ENCODE measurements at regions not wholly inside any gene's neighbourhood (a gene's known extent, or its start where the extent isn't known, plus 50 kb on each side); places are given as distances from the start of the nearest gene placed in this dataset.

DNA sequence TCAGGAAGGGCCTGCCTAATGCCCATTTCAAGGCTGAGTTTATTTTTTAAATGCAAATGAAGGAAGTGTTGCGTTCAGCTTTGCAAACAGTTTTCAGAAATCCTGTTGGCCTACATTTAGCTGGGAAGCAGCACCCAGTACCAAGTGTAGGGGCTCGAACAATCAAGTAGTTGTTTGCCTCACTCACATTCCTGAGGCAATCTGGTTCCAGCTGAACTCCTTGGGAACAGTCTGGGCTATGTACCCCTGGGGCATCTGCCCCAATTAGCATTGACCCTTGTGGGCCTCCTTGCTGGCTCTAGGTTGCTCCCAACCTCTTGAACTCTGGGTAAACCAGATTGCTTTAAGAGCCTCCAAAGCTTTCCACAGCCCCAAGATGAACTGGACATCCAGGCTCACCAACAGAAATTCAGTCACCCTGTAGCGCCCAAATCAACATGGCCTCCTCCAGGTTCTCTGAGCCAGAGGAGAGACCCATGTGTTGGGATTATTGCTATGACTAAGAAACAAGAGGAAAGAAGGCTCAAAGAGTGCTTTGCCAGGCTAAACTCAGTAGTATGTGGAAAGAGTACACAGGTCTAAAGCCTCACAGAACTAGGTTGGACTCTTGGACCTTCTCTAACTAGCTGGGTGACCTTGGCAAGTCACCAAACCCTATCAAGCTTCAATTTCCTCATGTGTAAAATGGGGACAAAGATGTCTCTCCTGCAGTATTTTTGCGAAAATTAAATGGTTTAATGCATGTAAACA, 532.7 kb downstream of the SOX2 start:
- no peak for DNase-seq (ENCODE audit: extremely low read depth in 1 of 2, low read depth in 1 of 2)

DNA sequence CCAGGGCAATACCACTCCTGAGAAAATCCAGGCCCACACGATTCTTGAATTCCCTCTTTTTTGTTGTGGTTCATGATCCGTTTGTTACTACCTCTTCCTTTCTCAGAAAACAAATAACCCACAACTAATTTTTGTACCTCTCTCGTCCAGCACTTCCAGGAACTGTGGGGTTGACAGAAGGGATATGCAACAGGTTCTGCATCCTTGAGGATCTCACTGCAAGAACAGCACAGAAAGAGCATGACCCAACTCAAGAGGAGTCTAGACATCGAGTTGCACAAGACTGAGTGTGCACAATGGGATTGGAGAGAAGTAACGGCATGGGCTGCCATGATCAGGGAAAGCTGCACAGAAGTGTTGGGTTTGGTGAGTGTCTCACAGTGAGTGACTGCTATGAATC, 533.3 kb downstream of the SOX2 start:
- no peak for DNase-seq (ENCODE audit: extremely low read depth in 1 of 2, low read depth in 1 of 2)

DNA sequence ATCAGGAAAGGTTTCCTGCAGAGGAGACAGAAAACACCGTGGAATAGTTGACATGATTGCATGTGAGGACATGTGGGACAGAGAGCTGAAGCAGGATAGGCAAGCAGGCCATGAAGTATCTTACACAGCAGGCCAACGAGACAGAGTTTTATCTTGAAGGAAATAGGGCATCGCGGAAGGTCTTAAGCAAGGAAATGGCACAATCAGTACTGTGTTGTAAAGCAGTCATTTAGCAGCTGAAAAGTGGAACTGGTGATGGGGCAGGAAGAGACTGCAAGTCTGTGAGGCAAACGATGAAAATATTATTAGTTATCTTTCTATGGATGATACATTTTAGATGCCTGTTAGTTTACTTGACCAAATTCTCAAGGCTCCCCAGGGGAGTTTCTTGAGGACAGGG, 535.1 kb downstream of the SOX2 start:
- DNase-seq (ENCODE audit: extremely low read depth in 1 of 2, low read depth in 1 of 2): no peak

DNA sequence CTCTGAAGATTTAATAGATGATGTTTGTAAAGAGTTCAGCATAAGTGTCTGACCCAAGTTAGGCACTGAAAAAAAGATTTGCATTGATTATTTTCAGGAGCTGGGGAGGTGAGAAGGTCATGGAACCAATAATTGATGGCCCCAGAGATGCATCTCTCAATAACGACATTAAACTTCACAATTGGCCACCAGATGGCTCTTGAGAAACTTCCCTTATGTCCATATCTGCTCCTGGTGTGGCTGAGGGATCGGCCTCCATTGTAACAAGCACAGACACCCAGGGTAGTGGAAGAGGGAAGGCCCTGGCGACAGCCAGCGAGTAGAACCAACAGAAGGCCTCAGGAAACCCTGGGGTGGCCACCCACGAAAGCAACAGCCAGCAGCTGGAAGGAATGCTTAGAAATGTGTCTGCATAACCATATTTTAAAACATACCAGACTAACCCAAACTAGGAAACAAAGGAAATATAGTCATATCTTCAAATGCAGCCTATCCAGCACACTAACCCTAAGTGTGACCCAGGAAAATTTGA, 536.7 kb downstream of the SOX2 start:
- no peak for DNase-seq (ENCODE audit: extremely low read depth in 1 of 2, low read depth in 1 of 2)

DNA sequence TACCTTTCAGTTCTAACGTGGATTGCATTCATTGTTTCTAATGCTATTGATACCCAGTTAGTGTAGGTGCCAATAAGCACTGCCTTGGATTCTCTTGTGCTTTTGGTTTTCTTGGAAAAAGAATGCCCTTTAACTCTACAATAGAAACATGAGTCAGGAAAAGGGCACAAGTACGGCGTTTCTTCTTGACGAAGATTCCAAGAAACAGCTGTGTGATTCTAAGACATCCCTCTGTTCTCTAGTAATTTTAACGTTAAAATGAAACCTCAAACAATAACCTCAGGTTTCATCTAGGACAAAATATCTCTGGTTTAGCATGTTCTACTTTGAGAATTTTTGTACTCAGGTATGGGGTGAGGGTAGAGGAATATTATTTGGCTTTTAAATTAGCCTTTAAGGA, 540.5 kb upstream of the ATP11B start:
- no peak for DNase-seq (ENCODE audit: extremely low read depth in 1 of 2, low read depth in 1 of 2)

DNA sequence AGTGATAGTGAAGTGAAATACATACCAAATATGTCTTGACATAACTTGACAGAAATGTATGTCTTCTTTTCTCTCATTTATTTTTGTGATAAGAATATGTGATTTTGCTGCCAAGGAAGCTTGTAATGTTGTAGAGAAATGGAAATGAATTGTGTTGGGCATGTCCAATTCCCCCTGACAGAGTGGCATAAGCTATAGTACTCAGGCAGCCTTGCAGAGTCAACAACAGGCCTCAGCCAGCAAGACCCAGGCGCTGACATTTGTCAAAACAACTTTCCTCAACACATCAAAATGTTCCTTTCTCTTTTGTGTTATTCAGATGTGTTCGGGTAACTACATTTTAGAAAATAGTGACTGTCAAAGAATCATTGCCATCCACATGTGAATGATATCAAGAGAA, 538.1 kb upstream of the ATP11B start:
- DNase-seq (ENCODE audit: extremely low read depth in 1 of 2, low read depth in 1 of 2): no peak

DNA sequence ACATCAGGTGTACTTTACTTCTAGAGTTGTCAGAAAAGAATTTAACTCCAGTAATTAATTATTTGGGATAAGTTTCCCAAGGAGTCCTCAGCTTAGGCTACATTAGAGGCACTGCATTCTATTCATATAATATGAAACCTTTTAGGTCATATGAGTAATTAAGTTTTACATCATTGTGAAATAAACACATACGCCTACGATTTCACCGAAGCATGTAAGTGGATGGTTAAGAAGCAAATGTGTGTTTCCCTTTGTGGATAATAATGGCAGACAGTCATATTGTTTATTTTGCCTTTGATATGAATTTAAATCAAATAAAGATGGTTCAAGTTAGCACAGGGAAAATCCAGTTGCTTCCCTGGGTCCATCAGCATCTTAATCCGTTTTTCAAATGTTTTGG, 535.9 kb upstream of the ATP11B start:
- no peak for DNase-seq (ENCODE audit: extremely low read depth in 1 of 2, low read depth in 1 of 2)

DNA sequence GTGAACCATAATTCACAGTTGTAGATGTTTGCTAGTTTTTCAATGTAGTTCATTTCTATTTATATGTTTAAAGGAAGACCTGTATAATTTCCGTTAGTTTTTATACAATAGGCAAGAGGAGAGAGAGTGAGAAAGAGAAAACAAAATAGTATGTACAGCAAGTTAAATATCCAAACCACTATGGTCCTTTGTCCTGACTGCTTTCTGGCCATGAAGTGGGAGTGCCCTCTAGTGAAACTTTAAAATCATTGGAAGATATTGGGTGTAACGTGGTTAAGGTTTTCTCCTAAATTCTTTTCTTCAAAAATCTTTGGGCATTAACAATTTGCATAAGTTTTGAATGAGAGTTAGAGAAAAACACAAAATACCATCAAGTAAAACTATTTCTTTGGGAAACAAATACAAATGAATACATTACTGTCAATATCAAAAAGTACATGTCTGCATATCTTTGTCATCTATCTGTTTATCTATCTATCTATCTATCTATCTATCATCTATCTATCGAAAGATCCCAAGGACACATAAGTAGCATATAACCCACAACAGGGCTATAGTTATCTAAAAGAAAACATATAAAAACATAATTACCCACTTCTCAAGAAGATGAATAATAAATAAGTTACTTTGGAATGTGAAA, 534.6 kb upstream of the ATP11B start:
- no peak for DNase-seq (ENCODE audit: extremely low read depth in 1 of 2, low read depth in 1 of 2)

DNA sequence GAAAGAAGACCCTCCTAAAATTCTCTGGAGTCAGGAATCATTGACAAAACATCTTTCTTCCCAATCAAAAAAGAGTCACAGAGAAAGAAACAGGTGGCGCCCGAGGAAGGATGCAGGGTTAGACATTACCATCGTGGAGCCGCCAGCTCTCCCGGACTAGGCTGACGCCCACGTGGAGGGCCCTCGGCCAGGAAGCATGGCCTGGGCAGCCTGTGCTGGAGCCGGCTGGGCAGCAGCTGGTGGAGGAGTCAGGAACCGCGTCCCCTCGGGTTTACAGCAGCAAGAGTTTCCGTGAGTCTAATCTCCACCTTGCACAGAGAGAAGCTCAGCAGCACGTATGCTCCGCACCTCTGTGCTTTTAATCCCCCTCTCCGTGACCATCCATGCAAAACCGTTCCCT, 533.7 kb upstream of the ATP11B start:
- no peak for DNase-seq (ENCODE audit: extremely low read depth in 1 of 2, low read depth in 1 of 2)

DNA sequence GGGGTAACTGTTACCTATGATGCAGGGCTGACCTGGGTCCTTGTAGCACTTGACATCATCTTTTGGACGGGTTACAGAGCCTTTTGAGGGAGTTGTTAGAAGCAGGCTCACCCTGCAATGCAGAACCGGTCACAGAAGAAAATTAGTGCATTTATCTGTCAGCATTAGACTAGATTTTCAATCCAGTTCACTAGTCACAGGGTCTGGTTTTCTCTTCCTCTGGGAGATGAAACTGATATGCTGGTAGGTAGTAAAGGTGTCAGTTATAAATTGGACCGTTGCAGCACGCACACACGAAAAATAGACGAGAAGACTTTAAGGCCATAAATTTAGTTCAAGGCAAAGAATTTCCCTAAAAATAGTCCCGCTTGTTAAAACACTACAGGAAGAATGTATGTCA, 532.3 kb upstream of the ATP11B start:
- no peak for DNase-seq (ENCODE audit: extremely low read depth in 1 of 2, low read depth in 1 of 2)

DNA sequence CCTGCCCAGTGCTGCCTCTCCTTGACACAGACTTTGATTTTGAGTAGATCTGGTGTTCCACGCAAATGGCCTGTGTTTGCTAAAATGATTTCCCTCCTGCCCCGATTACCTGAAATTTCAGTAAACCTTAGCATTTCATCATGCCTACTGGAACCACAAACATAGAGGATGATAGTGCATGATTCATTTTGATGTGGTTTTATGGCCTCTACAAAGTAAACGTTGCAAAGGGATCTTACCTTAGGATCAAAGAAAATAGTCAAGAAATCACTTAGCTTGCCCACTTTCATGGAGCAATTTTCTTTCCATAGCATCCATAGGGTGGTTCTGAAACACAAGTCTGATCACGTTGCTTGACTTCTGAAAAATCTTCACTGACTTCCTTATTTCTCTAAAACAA, 524.6 kb upstream of the ATP11B start:
- no peak for DNase-seq (ENCODE audit: extremely low read depth in 1 of 2, low read depth in 1 of 2)

DNA sequence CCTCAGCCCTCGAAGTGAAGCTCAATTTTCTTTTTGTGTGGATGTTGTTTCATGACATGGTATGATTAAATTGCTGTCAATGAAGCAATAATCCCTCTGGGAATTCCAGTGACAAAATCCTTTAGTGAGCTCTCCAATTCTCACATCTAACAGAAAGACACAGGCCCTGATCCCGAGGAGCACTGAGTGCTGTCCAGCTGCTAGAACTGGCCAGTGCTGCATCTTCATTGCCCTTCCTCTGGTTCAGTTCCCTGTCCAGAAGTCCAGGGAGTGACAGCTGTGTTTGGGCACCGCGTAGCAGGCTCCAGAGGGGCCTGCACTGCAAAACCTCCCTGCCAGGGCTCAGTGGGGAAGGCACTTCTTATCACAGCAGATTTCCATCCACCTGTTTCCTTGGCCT, 516.8 kb upstream of the ATP11B start:
- DNase-seq (ENCODE audit: extremely low read depth in 1 of 2, low read depth in 1 of 2): no peak

DNA sequence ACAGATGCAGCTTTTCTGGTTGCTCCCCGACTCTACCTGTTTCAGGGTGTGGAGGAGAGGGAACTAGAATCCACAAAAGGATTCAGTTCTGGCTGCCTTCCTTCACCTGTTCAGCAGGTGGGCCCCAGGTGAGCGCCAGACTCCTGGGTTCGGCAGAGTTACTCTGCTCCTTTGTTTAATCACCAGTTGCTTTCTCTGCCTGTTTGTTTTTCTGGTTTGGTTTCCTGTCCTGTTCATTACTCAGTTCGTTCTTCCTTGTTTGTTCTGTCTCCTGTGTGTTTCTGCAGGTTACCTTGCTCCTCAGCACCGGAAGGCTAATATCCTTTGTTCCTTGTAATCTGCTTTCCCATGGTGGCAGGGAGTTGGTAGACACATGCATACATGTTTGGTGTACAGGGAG, 508.5 kb upstream of the ATP11B start:
- DNase-seq (ENCODE audit: extremely low read depth in 1 of 2, low read depth in 1 of 2): no peak

DNA sequence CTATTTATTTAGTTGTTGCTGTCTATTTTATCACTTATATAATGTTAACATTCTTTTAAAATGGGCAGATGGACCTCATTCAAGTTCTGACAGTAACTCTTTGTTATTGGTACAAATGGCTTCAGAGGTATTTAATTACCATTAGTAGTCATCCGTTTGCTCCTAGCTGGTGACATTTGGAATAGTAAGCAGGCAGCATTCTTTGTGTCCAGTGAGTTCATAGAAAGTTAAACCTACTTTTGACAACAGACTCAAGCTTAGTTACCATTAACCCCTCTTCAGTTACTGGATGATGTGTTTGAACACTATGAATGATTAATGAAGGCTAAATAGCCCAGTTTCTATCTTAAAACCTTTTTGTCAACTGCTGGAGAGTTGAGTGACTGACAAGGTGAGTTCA, 500.7 kb upstream of the ATP11B start:
- no peak for DNase-seq (ENCODE audit: extremely low read depth in 1 of 2, low read depth in 1 of 2)

DNA sequence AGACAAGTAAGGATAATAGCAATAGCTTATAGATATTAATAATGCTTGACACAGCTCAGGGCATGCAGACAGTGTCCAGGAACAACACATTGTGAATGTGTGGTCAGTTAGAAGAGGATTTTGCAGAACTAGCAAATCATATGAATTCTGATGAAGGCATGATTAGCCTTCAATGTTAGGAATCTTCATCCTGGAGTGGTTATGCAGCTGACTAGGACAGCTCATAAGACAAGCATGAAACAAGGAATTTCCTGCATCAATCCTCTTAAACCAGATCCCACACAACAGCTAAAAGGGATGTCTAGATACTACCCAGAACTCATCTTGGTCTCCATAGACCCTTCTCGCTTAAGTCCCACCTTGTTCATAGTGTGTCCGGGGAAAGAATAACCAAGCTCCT, 499.0 kb upstream of the ATP11B start:
- DNase-seq (ENCODE audit: extremely low read depth in 1 of 2, low read depth in 1 of 2): no peak

DNA sequence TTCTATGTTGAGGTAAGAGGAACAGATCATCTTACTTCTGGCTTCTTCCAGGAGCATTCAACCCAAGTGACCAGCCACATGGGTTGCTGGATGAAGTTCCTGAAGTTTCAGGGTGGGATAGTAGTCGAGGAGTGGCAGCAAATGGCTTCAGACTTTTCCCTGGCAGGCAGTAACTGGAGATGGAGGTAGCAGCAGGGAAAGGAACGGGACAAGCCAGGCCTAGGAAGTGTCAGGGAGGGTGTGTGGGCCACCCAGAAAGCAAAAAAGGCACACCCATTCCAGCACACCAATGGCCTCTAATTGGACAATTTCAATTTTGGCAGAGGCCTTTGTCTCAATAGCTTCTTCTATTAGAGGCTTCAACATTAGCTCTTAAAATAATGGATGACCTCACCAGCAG, 498.6 kb upstream of the ATP11B start:
- DNase-seq (ENCODE audit: extremely low read depth in 1 of 2, low read depth in 1 of 2): no peak

DNA sequence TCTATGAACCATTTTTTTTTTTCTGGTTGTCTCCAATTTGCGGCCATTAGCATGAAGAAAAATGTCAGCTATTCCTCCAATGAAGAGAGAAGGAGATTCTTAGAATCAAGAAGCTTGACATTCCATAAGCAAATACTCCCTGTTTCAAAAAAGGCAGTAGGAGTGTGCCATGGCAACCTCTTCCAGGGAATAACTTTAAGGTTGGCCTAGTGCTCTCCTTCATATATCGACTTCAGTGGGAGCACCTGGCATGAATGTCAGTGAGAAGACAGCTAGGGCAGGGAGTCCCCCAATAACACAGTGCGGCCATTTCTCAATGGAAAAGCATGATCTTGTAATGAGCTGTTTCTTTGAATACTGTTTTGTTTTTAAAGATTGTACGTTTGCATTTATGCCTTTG, 493.0 kb upstream of the ATP11B start:
- no peak for DNase-seq (ENCODE audit: extremely low read depth in 1 of 2, low read depth in 1 of 2)

DNA sequence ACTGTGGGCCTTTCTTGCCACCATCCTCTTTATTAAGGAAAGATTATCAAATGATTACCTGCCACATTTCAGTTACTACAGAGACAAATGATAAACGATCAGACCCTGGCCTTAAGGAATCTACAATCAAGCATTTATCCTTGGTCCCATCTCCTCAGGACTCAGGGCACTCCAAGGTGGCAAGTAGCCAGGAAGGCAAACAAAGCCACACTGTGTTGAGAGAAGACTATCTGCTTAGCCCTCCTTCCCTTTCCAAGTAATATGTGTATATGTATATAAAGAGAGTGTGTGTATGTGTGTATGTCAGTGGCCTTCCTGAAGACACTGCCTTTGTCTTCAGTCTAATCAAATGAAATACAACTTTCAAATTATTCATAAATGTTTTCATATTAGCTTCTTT, 490.1 kb upstream of the ATP11B start:
- no peak for DNase-seq (ENCODE audit: extremely low read depth in 1 of 2, low read depth in 1 of 2)

DNA sequence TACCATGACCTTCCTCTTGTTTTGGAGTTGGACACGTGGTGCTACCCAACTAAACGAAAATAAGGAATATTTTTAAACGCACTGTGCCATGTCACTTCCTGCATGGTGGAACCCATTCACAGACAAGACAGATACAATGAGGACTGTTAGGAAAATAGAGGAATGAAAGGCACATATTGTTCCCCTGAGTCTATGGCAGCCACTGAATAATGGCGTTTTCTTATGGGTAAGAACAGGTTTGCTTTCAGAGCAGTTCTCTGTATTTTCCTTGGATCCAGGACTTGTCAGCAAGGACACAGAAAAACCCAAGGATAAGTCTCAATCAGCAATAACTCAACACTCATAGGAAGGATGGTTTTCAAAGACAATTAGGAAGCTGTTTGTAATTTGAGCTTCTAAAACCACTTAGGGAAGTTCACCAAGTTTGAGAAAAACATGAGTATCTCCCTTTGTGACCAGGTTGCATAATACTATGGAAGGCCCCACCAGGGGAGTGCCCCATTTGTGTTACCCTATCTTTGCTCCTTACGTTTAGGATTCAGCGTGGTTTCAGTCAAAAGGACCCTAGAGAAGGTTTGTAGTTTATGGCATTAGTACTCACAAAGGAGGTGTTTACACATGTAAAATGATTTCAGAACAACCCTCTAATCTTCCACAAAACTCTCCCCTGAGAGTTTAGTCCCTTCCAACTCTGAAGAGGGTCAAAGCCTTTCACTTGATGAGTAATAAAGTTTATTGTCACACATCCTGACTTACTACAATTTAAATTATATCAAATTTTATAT, 487.2 kb upstream of the ATP11B start:
- DNase-seq (ENCODE audit: extremely low read depth in 1 of 2, low read depth in 1 of 2): no peak

DNA sequence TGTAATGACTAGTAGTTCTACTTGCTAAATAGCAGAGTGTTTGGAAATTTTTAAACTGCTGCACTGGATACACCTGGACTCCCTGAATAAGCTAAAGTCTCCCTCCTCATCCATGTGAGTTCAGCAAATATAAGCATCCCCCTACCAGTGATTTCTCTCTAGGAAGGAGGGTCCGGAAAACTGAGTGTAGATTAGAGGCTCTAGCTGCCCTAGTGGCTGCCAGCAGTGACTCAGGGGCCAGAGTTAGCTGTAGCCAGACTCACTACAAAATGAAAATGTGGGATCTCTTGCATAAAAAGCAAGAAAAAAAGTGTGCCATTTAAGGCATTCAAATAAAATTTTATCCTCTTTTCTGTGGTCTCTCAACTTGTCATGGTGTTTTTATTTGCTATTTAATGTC, 485.0 kb upstream of the ATP11B start:
- no peak for DNase-seq (ENCODE audit: extremely low read depth in 1 of 2, low read depth in 1 of 2)

DNA sequence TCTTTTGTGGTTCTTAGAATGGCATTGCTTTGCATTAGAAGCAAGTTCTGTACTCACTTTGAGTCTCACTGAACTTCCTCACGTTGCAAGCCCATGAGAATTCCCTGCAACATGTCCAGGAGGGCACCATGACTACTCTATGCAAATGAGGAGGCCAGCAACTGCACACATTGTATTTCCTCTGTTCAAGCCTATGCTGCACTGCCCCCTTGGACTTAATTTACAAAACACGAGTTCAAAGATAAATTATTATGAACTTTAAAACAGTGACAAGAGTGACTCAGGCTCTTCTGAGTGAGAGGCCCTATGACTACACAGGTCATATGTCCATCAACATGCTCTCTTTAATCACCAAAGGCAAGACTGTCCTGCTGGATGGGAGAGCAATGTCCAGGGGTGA, 484.2 kb upstream of the ATP11B start:
- DNase-seq (ENCODE audit: extremely low read depth in 1 of 2, low read depth in 1 of 2): no peak

DNA sequence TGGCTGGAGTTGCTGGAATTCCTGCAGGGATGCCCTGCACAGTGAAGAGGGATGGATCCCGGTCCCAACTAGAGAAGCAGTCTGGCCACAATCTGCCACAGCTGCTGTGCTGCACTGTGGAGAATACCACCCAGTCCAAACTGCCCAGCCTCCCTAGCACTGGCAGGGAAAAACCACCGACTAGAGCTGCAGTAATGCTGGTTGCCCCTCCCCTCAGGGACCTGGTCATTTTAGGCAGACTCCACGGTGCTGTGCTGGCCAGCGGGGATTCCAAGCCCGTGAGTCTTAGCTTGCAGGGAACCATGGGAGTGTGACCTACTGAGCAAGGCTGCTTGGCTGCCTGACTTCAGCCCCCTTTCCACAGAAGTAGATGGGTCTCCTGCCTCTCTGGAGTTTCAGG, 478.0 kb upstream of the ATP11B start:
- DNase-seq (ENCODE audit: extremely low read depth in 1 of 2, low read depth in 1 of 2): no peak
